ENCODE measurements at regions not wholly inside any gene's neighbourhood (a gene's known extent, or its start where the extent isn't known, plus 50 kb on each side); places are given as distances from the start of the nearest gene placed in this dataset.

GRCh38 chr5:171629628-171630349 is 155.8 kb upstream of the SMIM23 start:
- Histone ChIP-seq H3K27me3 (peaks cover 0 to 8% of the 10 kb centered on the region in 2 donors), H3K4me1 (peaks cover 6% of the 10 kb centered on the region), H3K36me3 (replicated peaks in 1 of 2; ENCODE audit: insufficient read depth in 1 of 2, low read depth in 2 of 2) (no peaks in the 10 kb centered on the region), H3K9me3 (no peaks in the 10 kb centered on the region), H3K4me3 (no peak overlapping the region), H3K27ac (no peak overlapping the region)
- WGBS, 2 donors = 11 to 20% methylated on average over 8 to 28 of the region's 28 CpGs
- ATAC-seq (peak; percentile 38), DNase-seq (peak in 2 of 4 donors; percentile 10 to 39)
- intact Hi-C loops (cut with DNase I) = no loop called here
- TF ChIP-seq CTCF (IDR thresholded peaks at IDR 0.05) (peak in 3 of 7 experiments; percentile 19 to 33 (median 31)), POLR2A (IDR thresholded peaks at IDR 0.05) (no peak)

GRCh38 chr5:171630350-171631065 is 155.1 kb upstream of the SMIM23 start:
- no peaks in the 10 kb centered on the region for H3K9me3 ChIP-seq
- H3K27me3 ChIP-seq = peaks cover 0 to 8% of the 10 kb centered on the region in 2 donors
- intact Hi-C loops (cut with DNase I) = no loop called here
- TF ChIP-seq POLR2A (IDR thresholded peaks at IDR 0.05) = no peak
- no peak for TF ChIP-seq CTCF (IDR thresholded peaks at IDR 0.05)
- H3K36me3 ChIP-seq (replicated peaks in 1 of 2; ENCODE audit: insufficient read depth in 1 of 2, low read depth in 2 of 2) = no peaks in the 10 kb centered on the region
- DNase-seq (no peak), ATAC-seq (no peak)
- H3K4me3 ChIP-seq = no peak overlapping the region
- 34 to 49% methylated on average over 11 of the region's 11 CpGs for WGBS, 2 donors
- H3K4me1 ChIP-seq = peaks cover 6% of the 10 kb centered on the region
- no peak overlapping the region for H3K27ac ChIP-seq

DNA sequence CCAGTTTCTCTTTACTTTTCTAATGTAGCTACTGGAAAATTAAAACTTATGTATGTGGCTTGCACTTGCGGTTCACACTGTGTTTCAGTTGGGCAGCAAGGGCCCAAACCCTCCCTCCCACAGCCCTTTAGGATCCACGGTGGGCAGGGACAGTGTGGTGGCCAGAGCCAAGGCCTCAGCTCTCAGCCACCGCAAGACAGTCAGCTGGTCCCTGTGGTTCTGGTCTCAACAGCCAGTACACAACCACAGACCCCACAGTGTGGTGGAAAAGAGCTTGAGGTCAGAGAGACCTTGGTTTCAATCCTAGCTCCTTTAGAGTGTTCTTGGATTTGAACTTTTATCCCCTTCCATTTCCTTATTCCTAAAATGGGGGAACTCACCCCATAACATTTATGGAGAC is 153.0 kb upstream of the SMIM23 start:
- no peak for TF ChIP-seq POLR2A (IDR thresholded peaks at IDR 0.05)
- no peak for TF ChIP-seq CTCF (IDR thresholded peaks at IDR 0.05)
- 52 to 71% methylated on average over 3 of the region's 3 CpGs for WGBS, 2 donors
- no peak for ATAC-seq
- DNase-seq = no peak
- no peaks in the 10 kb centered on the region for H3K9me3 ChIP-seq
- H3K4me3 ChIP-seq = no peak overlapping the region
- H3K36me3 ChIP-seq (replicated peaks in 1 of 2; ENCODE audit: insufficient read depth in 1 of 2, low read depth in 2 of 2) = no peaks in the 10 kb centered on the region
- H3K27ac ChIP-seq = no peak overlapping the region
- H3K4me1 ChIP-seq = peaks cover 6% of the 10 kb centered on the region
- intact Hi-C loops (cut with DNase I) = no loop called here
- peaks cover 0 to 8% of the 10 kb centered on the region in 2 donors for H3K27me3 ChIP-seq

- ATAC-seq = no peak
- no peak for TF ChIP-seq CTCF (IDR thresholded peaks at IDR 0.05)
- no peak for TF ChIP-seq POLR2A (IDR thresholded peaks at IDR 0.05)
- DNase-seq = peak in 1 of 4 donors; percentile 5
- Histone ChIP-seq H3K4me3 (no peak overlapping the region), H3K9me3 (no peaks in the 10 kb centered on the region), H3K4me1 (peaks cover 6% of the 10 kb centered on the region), H3K36me3 (replicated peaks in 1 of 2; ENCODE audit: insufficient read depth in 1 of 2, low read depth in 2 of 2) (no peaks in the 10 kb centered on the region), H3K27me3 (peaks cover 0 to 8% of the 10 kb centered on the region in 2 donors), H3K27ac (no peak overlapping the region)
- 59 to 60% methylated on average over 7 of the region's 7 CpGs for WGBS, 2 donors
- intact Hi-C loops (cut with DNase I) = no loop called here
Observed at GRCh38 chr5:171633776-171634470, 151.7 kb upstream of the SMIM23 start.

All from body of pancreas (tissue), 4 donors.